CD4-positive, alpha-beta T cell treated with Interleukin-15 for 4 hours (primary cell): ENCODE measurements at regions not wholly inside any gene's neighbourhood (a gene's known extent, or its start where the extent isn't known, plus 50 kb on each side); places are given as distances from the start of the nearest gene placed in this dataset.

Experiments used
- DNase-seq: peaks from one replicate; pipeline ENCODE4 v3.0.0-alpha.2; 2020; ENCODE audit warnings: low spot score

GRCh38 chr5:164688437-164688836, 1183.0 kb downstream of the MAT2B start:
- DNase-seq, result no peak

- no peak for DNase-seq
Observed at GRCh38 chr5:164708831-164709230, 1203.4 kb downstream of the MAT2B start.

GRCh38 chr5:164713682-164714081, 1208.3 kb downstream of the MAT2B start:
- DNase-seq, result no peak

GRCh38 chr5:164721116-164721515, 1215.7 kb downstream of the MAT2B start:
- no peak for DNase-seq

- no peak for DNase-seq
Observed at GRCh38 chr5:164721656-164722055, 1216.2 kb downstream of the MAT2B start.

- DNase-seq, result no peak
Observed at GRCh38 chr5:164722702-164723101, 1217.3 kb downstream of the MAT2B start.

- no peak for DNase-seq
Observed at GRCh38 chr5:164727012-164727411, 1221.6 kb downstream of the MAT2B start.

GRCh38 chr5:164728733-164729132, 1223.3 kb downstream of the MAT2B start:
- no peak for DNase-seq

GRCh38 chr5:164735334-164735733, 1229.9 kb downstream of the MAT2B start:
- DNase-seq, result no peak

- no peak for DNase-seq
Observed at GRCh38 chr5:164741376-164741775, 1236.0 kb downstream of the MAT2B start.

GRCh38 chr5:164742025-164742424, 1236.6 kb downstream of the MAT2B start:
- no peak for DNase-seq

GRCh38 chr5:164746723-164747122, 1241.3 kb downstream of the MAT2B start:
- DNase-seq, result no peak

GRCh38 chr5:164747371-164747770, 1242.0 kb downstream of the MAT2B start:
- DNase-seq, result no peak

GRCh38 chr5:164748861-164749260, 1243.4 kb downstream of the MAT2B start:
- DNase-seq, result no peak

GRCh38 chr5:164753434-164753833, 1248.0 kb downstream of the MAT2B start:
- DNase-seq, result no peak

GRCh38 chr5:164763206-164763605, 1257.8 kb downstream of the MAT2B start:
- DNase-seq, result no peak

GRCh38 chr5:164772122-164772521, 1266.7 kb downstream of the MAT2B start:
- no peak for DNase-seq

- no peak for DNase-seq
Observed at GRCh38 chr5:164784230-164784629, 1278.8 kb downstream of the MAT2B start.

GRCh38 chr5:164798110-164798509, 1292.7 kb downstream of the MAT2B start:
- no peak for DNase-seq

GRCh38 chr5:164799391-164799790, 1294.0 kb downstream of the MAT2B start:
- no peak for DNase-seq

GRCh38 chr5:164801910-164802309, 1296.5 kb downstream of the MAT2B start:
- no peak for DNase-seq

GRCh38 chr5:164809821-164810220, 1304.4 kb downstream of the MAT2B start:
- DNase-seq, result no peak

GRCh38 chr5:164818445-164818844, 1313.0 kb downstream of the MAT2B start:
- DNase-seq, result no peak

GRCh38 chr5:164824671-164825070, 1319.3 kb downstream of the MAT2B start:
- DNase-seq, result no peak

GRCh38 chr5:164832516-164832915, 1327.1 kb downstream of the MAT2B start:
- DNase-seq, result no peak
